IMR-90 (cell line): ENCODE measurements at regions not wholly inside any gene's neighbourhood (a gene's known extent, or its start where the extent isn't known, plus 50 kb on each side); places are given as distances from the start of the nearest gene placed in this dataset.

ENCODE experiments used
- ATAC-seq: fragments of 200-7000 bp; cut with Tn5 transposase; 2 replicates; pipeline ENCODE4 v1.9.1; 2020; ENCODE audit warnings: low read depth, mild to moderate bottlenecking, moderate library complexity
- BruUV-seq: library from RNA; stranded (reverse); fragments of 400-500 nt; replicated peaks from 2 replicates; lab custom pipeline; 2021; lab: Mats Ljungman, UMichigan
- CTCF ChIA-PET: fragments of 300-600 bp; formaldehyde crosslinking; extraction: SDS; loops from one replicate; lab custom pipeline; 2021; ENCODE audit warnings: antibody characterized with exemption; lab: Yijun Ruan, JAX
- POLR2A ChIA-PET: fragments of 300-600 bp; sonication (Branson Sonifier 250); formaldehyde crosslinking; loops from one replicate; lab custom pipeline; 2022; ENCODE audit warnings: antibody characterized with exemption; ENCODE audit not compliant: unreplicated experiment; lab: Charles Lee
- DNase-seq: peaks from one replicate; pipeline ENCODE4 v3.0.0; 2013
- H2AFZ ChIP-seq: replicated peaks from 2 replicates; pipeline ENCODE3; 2013; ENCODE audit warnings: low read length, mild to moderate bottlenecking; ENCODE audit not compliant: poor library complexity
- H2AK5ac ChIP-seq: 2 replicates; pipeline ENCODE4 v1.6.1; 2013; ENCODE audit warnings: low read depth, low read length, inconsistent platforms
- H2AK9ac ChIP-seq: replicated peaks from 2 replicates; pipeline ENCODE3; 2013; ENCODE audit warnings: mild to moderate bottlenecking, low read depth, low read length, moderate library complexity; ENCODE audit not compliant: poor library complexity
- H2BK120ac ChIP-seq: 2 replicates; pipeline ENCODE4 v1.6.1; 2013; ENCODE audit warnings: low read depth, low read length, inconsistent platforms
- H2BK15ac ChIP-seq: 3 replicates; pipeline ENCODE4 v1.6.1; 2013; ENCODE audit warnings: low read depth, low read length, inconsistent platforms
- H2BK20ac ChIP-seq: 2 replicates; pipeline ENCODE4 v1.6.1; 2013; ENCODE audit warnings: low read depth, mild to moderate bottlenecking, inconsistent platforms, low read length, moderate library complexity
- H2BK5ac ChIP-seq: 2 replicates; pipeline ENCODE4 v1.6.1; 2013; ENCODE audit warnings: mild to moderate bottlenecking, low read depth, low read length, inconsistent platforms; ENCODE audit not compliant: poor library complexity, severe bottlenecking
- H3K14ac ChIP-seq: replicated peaks from 2 replicates; pipeline ENCODE4 v1.6.1; 2013; ENCODE audit warnings: low read depth, low read length, inconsistent platforms
- H3K18ac ChIP-seq: 2 replicates; pipeline ENCODE4 v1.6.1; 2013; ENCODE audit warnings: low read depth, low read length, control low read depth
- H3K23ac ChIP-seq: 2 replicates; pipeline ENCODE4 v1.6.1; 2013; ENCODE audit warnings: low read depth, low read length, inconsistent platforms
- H3K27ac ChIP-seq: 2 replicates; pipeline ENCODE4 v1.5.1; 2013; ENCODE audit warnings: mild to moderate bottlenecking, control low read depth, low read length; ENCODE audit not compliant: insufficient read depth
- H3K27me3 ChIP-seq: 2 replicates; pipeline ENCODE4 v1.6.1; 2013; ENCODE audit warnings: low read length; ENCODE audit not compliant: control insufficient read depth, insufficient read depth
- H3K36me3 ChIP-seq: 2 replicates; pipeline ENCODE4 v1.6.1; 2013; ENCODE audit warnings: low read length, mixed read lengths; ENCODE audit not compliant: control insufficient read depth, insufficient read depth
- H3K4ac ChIP-seq: 2 replicates; pipeline ENCODE4 v1.6.1; 2013; ENCODE audit warnings: low read depth, low read length, inconsistent platforms
- H3K4me1 ChIP-seq: 2 replicates; pipeline ENCODE4 v1.6.1; 2013; ENCODE audit warnings: low read length, mixed read lengths; ENCODE audit not compliant: control insufficient read depth, insufficient read depth
- H3K4me2 ChIP-seq: 2 replicates; pipeline ENCODE4 v1.6.1; 2013; ENCODE audit warnings: low read depth, mild to moderate bottlenecking, control low read depth, low read length, moderate library complexity
- H3K4me3 ChIP-seq: 2 replicates; pipeline ENCODE4 v1.5.1; 2013; ENCODE audit warnings: low read depth, mild to moderate bottlenecking, control low read depth, low read length, moderate library complexity; ENCODE audit not compliant: insufficient read depth
- H3K56ac ChIP-seq: 2 replicates; pipeline ENCODE4 v1.6.1; 2013; ENCODE audit warnings: low read length, inconsistent platforms; ENCODE audit not compliant: insufficient read depth; ENCODE audit errors: extremely low read depth
- H3K79me1 ChIP-seq, 2 experiments: 2 replicates each; pipeline ENCODE4 v1.6.1; 2013; ENCODE audit warnings: low read length in 2 of 2, inconsistent platforms in 1 of 2, low read depth in 1 of 2
- H3K9ac ChIP-seq: 2 replicates; pipeline ENCODE4 v1.6.1; 2013; ENCODE audit warnings: low read depth, low read length, control low read depth
- H3K9me1 ChIP-seq: 2 replicates; pipeline ENCODE4 v1.6.1; 2013; ENCODE audit warnings: low read length, inconsistent platforms; ENCODE audit not compliant: insufficient read depth
- H3K9me3 ChIP-seq: 2 replicates; pipeline ENCODE4 v1.6.1; 2013; ENCODE audit warnings: low read length; ENCODE audit not compliant: control insufficient read depth, insufficient read depth
- H4K20me1 ChIP-seq: 2 replicates; pipeline ENCODE4 v1.6.1; 2013; ENCODE audit warnings: low read length, inconsistent platforms; ENCODE audit not compliant: insufficient read depth
- H4K5ac ChIP-seq: 2 replicates; pipeline ENCODE4 v1.6.1; 2013; ENCODE audit warnings: mild to moderate bottlenecking, low read depth, low read length, control low read depth
- H4K8ac ChIP-seq, 2 experiments: 2 replicates each; pipeline ENCODE4 v1.6.1; 2013; ENCODE audit warnings: low read depth in 2 of 2, low read length in 2 of 2, control low read depth in 1 of 2, inconsistent platforms in 1 of 2
- H4K91ac ChIP-seq: 2 replicates; pipeline ENCODE4 v1.6.1; 2013; ENCODE audit warnings: low read depth, low read length, inconsistent platforms; ENCODE audit not compliant: insufficient read depth
- BHLHE40 ChIP-seq: fragments of 150-350 bp; IDR thresholded peaks from 2 replicates; pipeline ENCODE4 v1.6.1; 2016; ENCODE audit warnings: mild to moderate bottlenecking, low read depth, low read length
- CEBPB ChIP-seq: IDR thresholded peaks from 2 replicates; pipeline ENCODE4 v1.6.1; 2012; ENCODE audit warnings: low read depth, low read length, improper control_type of control experiment
- CHD1 ChIP-seq: IDR thresholded peaks from 2 replicates; pipeline ENCODE4 v1.6.1; 2012; ENCODE audit warnings: low read depth, low read length, improper control_type of control experiment
- ELK1 ChIP-seq: fragments of 150-350 bp; IDR thresholded peaks from 2 replicates; pipeline ENCODE4 v1.6.1; 2016; ENCODE audit warnings: low read depth, mild to moderate bottlenecking, low read length, moderate library complexity, borderline replicate concordance
- FOS ChIP-seq: fragments of 150-350 bp; IDR thresholded peaks from 2 replicates; pipeline ENCODE4 v1.6.1; 2016; ENCODE audit warnings: low read depth, low read length
- MAFK ChIP-seq: IDR thresholded peaks from 2 replicates; pipeline ENCODE4 v1.6.1; 2012; ENCODE audit warnings: low read depth, low read length, improper control_type of control experiment
- NFE2L2 ChIP-seq: fragments of 150-350 bp; IDR thresholded peaks from 2 replicates; pipeline ENCODE4 v1.6.1; 2016; ENCODE audit warnings: low read depth, mild to moderate bottlenecking, low read length
- POLR2A ChIP-seq: IDR thresholded peaks from 2 replicates; pipeline ENCODE4 v1.6.1; 2012; ENCODE audit warnings: mild to moderate bottlenecking, low read depth, low read length
- RAD21 ChIP-seq: IDR thresholded peaks from 2 replicates; pipeline ENCODE4 v1.6.1; 2012; ENCODE audit warnings: low read length, improper control_type of control experiment
- RCOR1 ChIP-seq: IDR thresholded peaks from 2 replicates; pipeline ENCODE4 v1.6.1; 2012; ENCODE audit warnings: mild to moderate bottlenecking, low read length, improper control_type of control experiment; ENCODE audit not compliant: insufficient replicate concordance
- RFX5 ChIP-seq: IDR thresholded peaks from 2 replicates; pipeline ENCODE4 v1.8.0; 2012; ENCODE audit warnings: low read depth, mild to moderate bottlenecking, low read length, moderate library complexity
- SMC3 ChIP-seq: fragments of 150-350 bp; IDR thresholded peaks from 2 replicates; pipeline ENCODE4 v1.6.1; 2016; ENCODE audit warnings: low read depth, mild to moderate bottlenecking, antibody characterized with exemption, low read length, moderate library complexity
- WGBS, 2 experiments: methylation state at CpG; one replicate each; pipeline versions ENCODE4 v1.1.5 to v1.1.7; 2013; ENCODE audit warnings: missing lambda C conversion rate in 2 of 2; ENCODE audit not compliant: insufficient read length in 1 of 2; ENCODE audit errors: extremely low coverage in 2 of 2; 5-methylcytosine and 5-hydroxymethylcytosine counted together
- dilution Hi-C: fragments of 300-500 bp; cut with HindIII; formaldehyde crosslinking; loops from one replicate; pipeline ENCODE4 v1.14.3; 2018; ENCODE audit warnings: low sequenced_read_pairs; ENCODE audit not compliant: unreplicated experiment
- in situ Hi-C: fragments of 300-500 bp; cut with MboI; formaldehyde crosslinking; loops from 3 replicates; pipeline ENCODE4 v1.14.3; 2019; ENCODE audit warnings: low sequenced_read_pairs, inconsistent platforms, mixed read lengths
- intact Hi-C: fragments of 100-400 bp; cut with micrococcal nuclease; formaldehyde crosslinking; loops from 2 replicates; pipeline ENCODE4 v1.10.0; 2022
- TF ChIP-seq, protein P1 (sequence below): conservative IDR thresholded peaks from 2 replicates; pipeline ENCODE4 v1.5.1; 2012; ENCODE audit warnings: mild to moderate bottlenecking, low read depth, low read length, improper control_type of control experiment
- TF ChIP-seq, protein P2 (sequence below): fragments of 150-350 bp; IDR thresholded peaks from 2 replicates; pipeline ENCODE4 v1.6.1; 2017; ENCODE audit warnings: mild to moderate bottlenecking, antibody characterized with exemption, low read length, low read depth

DNA sequence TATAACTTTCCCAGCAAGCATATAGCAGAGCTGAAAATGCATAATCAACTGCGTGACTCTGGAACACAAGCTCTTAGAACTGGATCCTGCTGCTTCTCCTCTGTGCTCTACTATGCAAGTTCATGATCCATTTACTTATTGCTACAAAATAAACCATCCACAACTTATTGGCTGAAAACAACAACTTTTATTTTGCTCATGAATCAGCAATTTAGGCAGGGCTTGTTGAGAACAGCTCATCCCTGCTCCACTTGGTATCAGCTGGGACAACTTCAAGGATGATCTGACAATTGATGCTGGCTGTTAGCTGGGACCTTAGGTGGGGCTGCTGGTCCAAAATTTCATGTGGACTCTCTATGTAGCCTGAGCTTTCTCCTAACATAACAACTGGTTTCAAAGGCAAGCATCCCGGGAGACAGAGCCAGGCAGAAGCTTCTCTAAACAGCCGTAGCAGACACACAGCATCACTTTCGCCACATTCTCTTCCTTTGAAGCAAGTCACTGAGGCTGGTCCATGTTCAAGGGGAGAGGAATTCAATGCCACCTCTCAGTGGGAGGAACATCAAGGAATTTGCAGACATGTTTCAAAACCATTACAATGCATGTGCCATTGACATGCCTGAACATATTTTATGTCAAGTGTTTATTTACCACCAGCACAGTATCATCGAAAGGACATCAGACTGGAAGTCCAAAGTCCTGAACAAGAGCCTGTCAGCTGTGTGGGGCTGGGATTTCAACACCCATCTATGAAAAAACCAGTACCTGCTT is 153.1 kb upstream of the PKDCC start (continued):
- TF ChIP-seq RCOR1 = no peak

- no peaks in the 10 kb centered on the region for H3K36me3 ChIP-seq
- no peak overlapping the region for H3K9ac ChIP-seq
- H3K27me3 ChIP-seq = peaks cover 10% of the 10 kb centered on the region
- H2BK5ac ChIP-seq = no peak overlapping the region
- no peak overlapping the region for H2BK20ac ChIP-seq
- H4K91ac ChIP-seq = no peak overlapping the region
- no peak overlapping the region for H3K4ac ChIP-seq
- no peak overlapping the region for H3K4me2 ChIP-seq
- H4K20me1 ChIP-seq = no peaks in the 10 kb centered on the region
- in situ Hi-C loops = no loop called here
- H2AK9ac ChIP-seq = no peak overlapping the region
- no peak overlapping the region for H2BK15ac ChIP-seq
- dilution Hi-C loops = loop anchor here (25.0 kb wide), 1 partner anchor 192 kb away; no protein-coding TSS in a partner anchor
- H3K4me1 ChIP-seq = no peaks in the 10 kb centered on the region; the same call in 1 of the 2 replicates
- H3K14ac ChIP-seq = no peak overlapping the region
- no peak overlapping the region for H2AFZ ChIP-seq
- POLR2A ChIA-PET = no interaction called here
- DNase-seq = no peak
- no peak overlapping the region for H4K8ac ChIP-seq
- H3K79me1 ChIP-seq = no peaks in the 10 kb centered on the region
- no peak for ATAC-seq
- CTCF ChIA-PET = no interaction called here
- no peak overlapping the region for H4K5ac ChIP-seq
- H3K9me1 ChIP-seq = no peaks in the 10 kb centered on the region
- WGBS, 2 experiments = no CpG with 5 or more reads among the region's 1 CpG
- no TSS peak for BruUV-seq
- H3K4me3 ChIP-seq = no peak overlapping the region
- no peak overlapping the region for H2BK120ac ChIP-seq
- H3K23ac ChIP-seq = no peak overlapping the region
- no peak overlapping the region for H3K56ac ChIP-seq
- intact Hi-C loops = no loop called here
- H3K18ac ChIP-seq = no peak overlapping the region
- H3K9me3 ChIP-seq = no peaks in the 10 kb centered on the region
- H3K27ac ChIP-seq = no peak overlapping the region
- no peak overlapping the region for H2AK5ac ChIP-seq
- no peak for TF ChIP-seq SMC3
- no peak for TF ChIP-seq MAFK
- TF ChIP-seq RAD21 = no peak
- no peak for TF ChIP-seq NFE2L2
- TF ChIP-seq CEBPB = no peak
- no peak for TF ChIP-seq BHLHE40
- TF ChIP-seq FOS = no peak
- no peak for TF ChIP-seq POLR2A
- TF ChIP-seq, protein P1, sequence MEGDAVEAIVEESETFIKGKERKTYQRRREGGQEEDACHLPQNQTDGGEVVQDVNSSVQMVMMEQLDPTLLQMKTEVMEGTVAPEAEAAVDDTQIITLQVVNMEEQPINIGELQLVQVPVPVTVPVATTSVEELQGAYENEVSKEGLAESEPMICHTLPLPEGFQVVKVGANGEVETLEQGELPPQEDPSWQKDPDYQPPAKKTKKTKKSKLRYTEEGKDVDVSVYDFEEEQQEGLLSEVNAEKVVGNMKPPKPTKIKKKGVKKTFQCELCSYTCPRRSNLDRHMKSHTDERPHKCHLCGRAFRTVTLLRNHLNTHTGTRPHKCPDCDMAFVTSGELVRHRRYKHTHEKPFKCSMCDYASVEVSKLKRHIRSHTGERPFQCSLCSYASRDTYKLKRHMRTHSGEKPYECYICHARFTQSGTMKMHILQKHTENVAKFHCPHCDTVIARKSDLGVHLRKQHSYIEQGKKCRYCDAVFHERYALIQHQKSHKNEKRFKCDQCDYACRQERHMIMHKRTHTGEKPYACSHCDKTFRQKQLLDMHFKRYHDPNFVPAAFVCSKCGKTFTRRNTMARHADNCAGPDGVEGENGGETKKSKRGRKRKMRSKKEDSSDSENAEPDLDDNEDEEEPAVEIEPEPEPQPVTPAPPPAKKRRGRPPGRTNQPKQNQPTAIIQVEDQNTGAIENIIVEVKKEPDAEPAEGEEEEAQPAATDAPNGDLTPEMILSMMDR = no peak
- TF ChIP-seq RFX5 = no peak
- no peak for TF ChIP-seq RCOR1
- TF ChIP-seq ELK1 = no peak
- no peak for TF ChIP-seq CHD1
- TF ChIP-seq, protein P2, sequence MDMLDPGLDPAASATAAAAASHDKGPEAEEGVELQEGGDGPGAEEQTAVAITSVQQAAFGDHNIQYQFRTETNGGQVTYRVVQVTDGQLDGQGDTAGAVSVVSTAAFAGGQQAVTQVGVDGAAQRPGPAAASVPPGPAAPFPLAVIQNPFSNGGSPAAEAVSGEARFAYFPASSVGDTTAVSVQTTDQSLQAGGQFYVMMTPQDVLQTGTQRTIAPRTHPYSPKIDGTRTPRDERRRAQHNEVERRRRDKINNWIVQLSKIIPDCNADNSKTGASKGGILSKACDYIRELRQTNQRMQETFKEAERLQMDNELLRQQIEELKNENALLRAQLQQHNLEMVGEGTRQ = no peak
These were observed 152.5 kb upstream of the PKDCC start for GRCh38 chr2:41895334-41895664.
